Stimulated activated CD4-positive, alpha-beta T cell treated with anti-CD3 and anti-CD28 coated beads, Interleukin-4, amount 100 ng/mL, for 1 hour (primary cell): ENCODE measurements at regions not wholly inside any gene's neighbourhood (a gene's known extent, or its start where the extent isn't known, plus 50 kb on each side); places are given as distances from the start of the nearest gene placed in this dataset.

Source experiments
- DNase-seq: peaks from one replicate; pipeline ENCODE4 v3.0.0-alpha.2; 2020

GRCh38 chr1:88188038-88188437, 496.0 kb upstream of the PKN2 start:
- DNase-seq, result no peak

GRCh38 chr1:88189525-88189924, 494.5 kb upstream of the PKN2 start:
- no peak for DNase-seq

- no peak for DNase-seq
These were observed 492.2 kb upstream of the PKN2 start for GRCh38 chr1:88191917-88192316.

DNA sequence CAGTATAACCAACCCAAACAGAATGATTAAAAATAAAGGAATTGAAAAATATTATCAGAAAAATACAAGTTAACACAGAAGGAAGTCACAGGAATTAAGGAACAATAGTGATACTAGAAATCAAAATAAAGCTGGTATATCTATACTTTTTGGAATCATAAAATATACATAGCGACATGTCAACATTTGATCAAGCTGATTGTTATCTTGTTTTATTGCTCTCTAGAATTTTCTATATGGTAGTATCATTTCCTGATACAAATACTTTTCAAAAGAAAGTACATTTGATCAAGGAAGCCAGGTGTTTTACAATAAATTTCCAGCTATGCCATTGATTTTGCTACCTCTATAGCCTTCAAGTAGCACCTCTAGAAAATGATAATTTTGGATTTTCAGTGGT, 489.5 kb upstream of the PKN2 start:
- DNase-seq, result no peak

GRCh38 chr1:88200545-88200944, 483.5 kb upstream of the PKN2 start:
- DNase-seq, result no peak

GRCh38 chr1:88204111-88204510, 480.0 kb upstream of the PKN2 start:
- no peak for DNase-seq

GRCh38 chr1:88204612-88205167, 479.4 kb upstream of the PKN2 start:
- no peak for DNase-seq

- DNase-seq, result no peak
These were observed 475.7 kb upstream of the PKN2 start for GRCh38 chr1:88208389-88208788.

DNA sequence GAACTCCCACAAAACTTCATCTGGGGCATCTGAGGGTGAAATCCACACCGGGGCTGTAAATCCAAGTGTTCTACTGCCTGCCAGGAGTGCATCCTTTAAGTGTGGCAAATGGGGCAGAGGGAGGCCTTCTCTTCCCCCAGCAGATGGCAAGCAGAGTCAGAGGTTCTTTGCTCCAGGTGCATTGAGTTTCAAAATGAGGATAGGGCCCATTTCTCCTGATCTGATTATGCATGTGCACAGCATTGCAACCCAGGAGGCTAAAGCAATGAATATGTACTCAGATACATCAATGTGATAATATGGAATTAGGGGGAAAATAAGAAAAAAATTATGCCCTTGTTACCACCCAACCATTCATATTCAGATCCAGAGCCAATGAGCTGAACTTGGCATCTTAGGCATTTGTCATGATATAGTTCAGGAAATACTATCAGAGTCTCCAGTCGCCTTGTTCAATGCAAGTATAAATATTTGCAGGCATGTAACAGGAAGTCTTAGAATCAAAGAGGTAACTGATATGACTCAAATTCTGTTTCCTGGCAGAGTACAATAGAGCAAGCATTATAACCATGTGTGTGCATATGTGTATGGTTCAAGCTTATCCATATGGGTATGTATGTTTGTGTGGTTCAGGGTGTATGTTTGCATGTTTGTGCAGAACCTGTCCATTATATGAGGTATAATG, 473.8 kb upstream of the PKN2 start:
- no peak for DNase-seq

GRCh38 chr1:88216441-88216840, 467.6 kb upstream of the PKN2 start:
- DNase-seq, result no peak

GRCh38 chr1:88217386-88217785, 466.7 kb upstream of the PKN2 start:
- DNase-seq, result no peak

- no peak for DNase-seq
These were observed 464.6 kb upstream of the PKN2 start for GRCh38 chr1:88219521-88219920.

DNA sequence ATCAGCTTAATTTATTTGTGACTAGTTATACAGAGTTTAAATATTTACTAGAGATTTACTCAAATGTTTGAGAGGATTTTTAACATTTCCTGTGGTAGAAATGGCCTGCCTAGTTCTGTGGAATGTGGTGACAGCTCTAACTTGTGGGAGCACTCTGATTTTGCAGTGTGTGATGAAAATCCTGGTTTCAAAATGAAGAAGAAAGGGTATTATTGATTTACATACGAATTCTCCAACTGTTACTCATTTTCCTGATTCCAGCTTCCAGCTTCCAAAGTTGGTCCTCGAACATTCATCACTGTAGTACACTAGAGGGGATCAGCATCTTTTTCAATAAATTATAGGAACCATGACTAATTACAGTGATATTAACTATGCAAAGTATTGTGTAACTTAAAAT, 462.7 kb upstream of the PKN2 start:
- no peak for DNase-seq

- no peak for DNase-seq
These were observed 459.2 kb upstream of the PKN2 start for GRCh38 chr1:88224906-88225305.

DNA sequence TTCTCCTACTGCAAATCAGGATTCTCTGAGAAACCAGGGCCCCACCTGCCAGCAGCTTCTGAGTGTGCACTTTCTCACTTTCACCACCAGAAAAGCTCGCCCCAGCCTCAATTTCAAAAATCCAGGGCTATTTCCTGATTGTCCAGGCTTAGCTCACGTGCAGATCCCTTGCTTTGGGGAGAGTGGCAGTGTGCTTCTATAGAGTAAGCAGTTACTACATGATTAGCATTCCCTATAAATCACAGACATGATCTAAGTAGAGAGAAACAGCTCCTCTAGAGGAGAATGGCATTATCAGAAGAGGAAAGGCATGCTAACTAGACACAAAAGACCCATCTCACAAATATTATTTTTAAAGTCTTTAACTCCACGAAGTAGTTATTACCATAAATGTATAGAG, 456.0 kb upstream of the PKN2 start:
- no peak for DNase-seq

DNA sequence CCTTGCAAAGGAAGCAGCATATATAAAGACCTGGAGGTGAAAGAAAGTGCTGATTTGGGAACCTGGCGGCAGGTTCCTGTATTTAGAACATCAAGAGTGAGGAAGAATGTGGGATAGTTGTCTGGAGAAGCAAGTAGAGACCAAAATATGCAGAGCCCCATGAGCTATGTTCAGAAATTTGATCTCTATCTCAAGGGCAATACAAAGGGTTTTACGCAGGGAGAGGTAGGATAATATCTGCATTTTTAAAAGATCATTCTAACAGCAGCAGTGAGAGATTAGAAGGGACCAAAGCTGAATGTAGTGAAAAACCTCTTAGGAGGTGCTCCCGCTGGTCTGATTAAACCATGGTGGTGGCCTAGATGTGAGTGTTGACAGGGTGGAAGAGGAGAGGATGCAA, 453.9 kb upstream of the PKN2 start:
- DNase-seq, result no peak

GRCh38 chr1:88237058-88237457, 447.0 kb upstream of the PKN2 start:
- no peak for DNase-seq

DNA sequence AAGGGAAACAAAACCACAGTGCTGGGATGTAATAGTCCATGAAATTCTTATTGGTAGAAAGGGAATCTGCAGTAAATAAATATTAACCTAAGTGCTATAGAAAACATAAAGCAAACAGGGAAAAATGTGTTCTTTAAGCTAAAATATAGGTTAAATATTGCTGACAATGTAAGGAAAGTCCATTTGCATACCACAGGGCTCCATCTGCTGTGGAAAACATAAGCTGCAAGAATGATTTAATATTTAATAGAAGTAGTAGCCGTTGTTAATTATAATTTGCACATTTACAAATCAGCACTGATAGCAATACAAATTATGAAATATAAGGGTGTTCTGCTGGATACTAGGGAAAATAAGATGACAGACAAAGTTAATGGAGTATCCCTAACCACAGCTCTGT, 444.9 kb upstream of the PKN2 start:
- DNase-seq, result no peak

DNA sequence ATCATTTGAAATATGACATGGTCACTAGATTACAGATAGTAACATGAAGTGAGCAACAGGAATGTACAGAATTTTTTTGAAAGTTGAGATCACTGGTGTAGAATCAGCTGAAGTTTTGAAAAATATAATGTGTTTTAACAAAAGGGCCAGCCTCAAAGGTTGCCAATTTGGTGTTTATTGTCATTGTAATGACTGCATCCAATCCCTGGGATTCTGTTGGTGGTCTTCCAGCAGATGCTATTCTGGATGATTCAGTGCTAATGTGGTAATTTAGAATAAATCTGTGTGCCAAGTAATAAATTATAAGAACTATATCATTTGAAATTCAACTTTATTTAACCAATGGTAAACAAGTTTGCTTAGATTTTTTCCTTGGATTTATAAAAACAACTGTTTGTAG, 436.4 kb upstream of the PKN2 start:
- DNase-seq, result no peak

GRCh38 chr1:88250915-88251314, 433.2 kb upstream of the PKN2 start:
- no peak for DNase-seq

GRCh38 chr1:88252745-88253144, 431.3 kb upstream of the PKN2 start:
- DNase-seq, result no peak

DNA sequence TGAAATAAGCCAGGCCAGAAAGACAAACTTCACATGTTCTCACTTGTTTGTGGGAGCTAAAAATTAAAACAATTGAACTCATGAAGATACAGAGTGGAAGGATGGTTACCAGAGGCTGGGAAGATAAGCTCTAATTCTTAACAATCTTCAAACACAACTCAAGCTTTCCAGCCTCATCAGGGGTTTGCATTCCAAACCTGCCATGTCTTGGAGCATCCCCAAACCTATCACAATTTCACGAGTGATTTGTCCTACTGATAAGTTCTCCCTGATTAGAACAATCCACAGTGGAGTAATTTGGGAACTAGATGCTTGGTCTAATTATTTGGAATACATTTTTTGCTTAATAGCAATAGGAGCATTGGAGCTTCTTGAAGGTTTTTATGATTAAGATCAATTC, 418.5 kb upstream of the PKN2 start:
- no peak for DNase-seq

DNA sequence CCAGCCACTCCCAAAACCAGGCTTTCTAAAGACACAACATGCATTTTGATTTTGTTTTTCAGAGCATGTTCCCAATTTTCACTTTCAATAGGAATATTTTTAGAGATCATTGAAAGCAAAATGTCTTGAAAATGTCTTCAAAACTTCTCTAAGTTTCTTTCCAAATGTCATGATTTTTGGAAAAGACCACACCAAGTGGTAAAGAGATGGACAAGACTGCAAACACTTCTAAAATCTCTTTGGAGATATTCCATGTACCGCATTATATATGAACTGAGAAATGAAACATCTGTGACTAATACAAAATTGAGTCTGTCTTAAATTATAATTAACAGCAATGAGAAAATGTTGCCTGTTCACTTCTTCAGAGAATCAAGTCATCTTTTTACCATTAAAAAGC, 418.0 kb upstream of the PKN2 start:
- no peak for DNase-seq

- no peak for DNase-seq
These were observed 411.9 kb upstream of the PKN2 start for GRCh38 chr1:88272216-88272615.

- DNase-seq, result no peak
These were observed 409.6 kb upstream of the PKN2 start for GRCh38 chr1:88274431-88274830.
